GM12878 (cell line): ENCODE measurements at regions not wholly inside any gene's neighbourhood (a gene's known extent, or its start where the extent isn't known, plus 50 kb on each side); places are given as distances from the start of the nearest gene placed in this dataset.

Source experiments
- ATF2 ChIP-seq: IDR thresholded peaks from 2 replicates; pipeline ENCODE4 v1.6.1; 2012; ENCODE audit warnings: low read length, inconsistent platforms
- IKZF1 ChIP-seq: fragments of 450-650 bp; conservative IDR thresholded peaks from 2 replicates; pipeline ENCODE4 v1.6.1; 2017; ENCODE audit warnings: antibody characterized with exemption, mild to moderate bottlenecking
- MYB ChIP-seq: fragments of 150-350 bp; IDR thresholded peaks from 2 replicates; pipeline ENCODE4 v1.6.1; 2014; ENCODE audit warnings: mild to moderate bottlenecking, low read depth, low read length, borderline replicate concordance
- RELB ChIP-seq: fragments of 450-650 bp; IDR thresholded peaks from 2 replicates; pipeline ENCODE4 v1.6.1; 2017; ENCODE audit warnings: low read depth, mild to moderate bottlenecking, moderate library complexity
- TF ChIP-seq, protein P1 (sequence below): IDR thresholded peaks from 2 replicates; pipeline ENCODE4 v1.6.1; 2012; ENCODE audit warnings: mild to moderate bottlenecking, low read depth, low read length
- TF ChIP-seq, protein P2 (sequence below): fragments of 450-650 bp; IDR thresholded peaks from 2 replicates; pipeline ENCODE4 v1.6.1; 2018; ENCODE audit warnings: borderline replicate concordance, mild to moderate bottlenecking; ENCODE audit not compliant: partially characterized antibody

DNA sequence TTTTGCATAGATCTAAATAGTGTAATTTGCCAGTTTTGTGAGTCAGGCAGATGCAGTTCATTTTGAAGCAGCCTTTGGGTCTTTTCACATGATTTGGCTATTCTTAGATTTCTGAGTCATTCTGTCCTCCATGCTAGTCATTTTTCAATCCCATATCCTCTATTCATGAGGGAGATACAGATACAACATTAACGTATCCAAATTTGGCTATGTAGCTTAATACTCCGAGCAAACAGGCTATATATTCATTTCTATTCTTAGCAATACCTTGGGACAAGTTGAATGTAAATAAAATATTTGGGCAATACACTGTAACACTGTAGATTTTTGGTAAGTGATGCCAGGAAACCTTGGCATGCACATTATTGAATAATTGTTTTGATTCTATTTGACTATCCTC, 270.7 kb upstream of the PDE3A start (continued):
- TF ChIP-seq, protein P1, sequence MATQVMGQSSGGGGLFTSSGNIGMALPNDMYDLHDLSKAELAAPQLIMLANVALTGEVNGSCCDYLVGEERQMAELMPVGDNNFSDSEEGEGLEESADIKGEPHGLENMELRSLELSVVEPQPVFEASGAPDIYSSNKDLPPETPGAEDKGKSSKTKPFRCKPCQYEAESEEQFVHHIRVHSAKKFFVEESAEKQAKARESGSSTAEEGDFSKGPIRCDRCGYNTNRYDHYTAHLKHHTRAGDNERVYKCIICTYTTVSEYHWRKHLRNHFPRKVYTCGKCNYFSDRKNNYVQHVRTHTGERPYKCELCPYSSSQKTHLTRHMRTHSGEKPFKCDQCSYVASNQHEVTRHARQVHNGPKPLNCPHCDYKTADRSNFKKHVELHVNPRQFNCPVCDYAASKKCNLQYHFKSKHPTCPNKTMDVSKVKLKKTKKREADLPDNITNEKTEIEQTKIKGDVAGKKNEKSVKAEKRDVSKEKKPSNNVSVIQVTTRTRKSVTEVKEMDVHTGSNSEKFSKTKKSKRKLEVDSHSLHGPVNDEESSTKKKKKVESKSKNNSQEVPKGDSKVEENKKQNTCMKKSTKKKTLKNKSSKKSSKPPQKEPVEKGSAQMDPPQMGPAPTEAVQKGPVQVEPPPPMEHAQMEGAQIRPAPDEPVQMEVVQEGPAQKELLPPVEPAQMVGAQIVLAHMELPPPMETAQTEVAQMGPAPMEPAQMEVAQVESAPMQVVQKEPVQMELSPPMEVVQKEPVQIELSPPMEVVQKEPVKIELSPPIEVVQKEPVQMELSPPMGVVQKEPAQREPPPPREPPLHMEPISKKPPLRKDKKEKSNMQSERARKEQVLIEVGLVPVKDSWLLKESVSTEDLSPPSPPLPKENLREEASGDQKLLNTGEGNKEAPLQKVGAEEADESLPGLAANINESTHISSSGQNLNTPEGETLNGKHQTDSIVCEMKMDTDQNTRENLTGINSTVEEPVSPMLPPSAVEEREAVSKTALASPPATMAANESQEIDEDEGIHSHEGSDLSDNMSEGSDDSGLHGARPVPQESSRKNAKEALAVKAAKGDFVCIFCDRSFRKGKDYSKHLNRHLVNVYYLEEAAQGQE = no peak
- peak; percentile 65 for TF ChIP-seq IKZF1
- TF ChIP-seq, protein P2, sequence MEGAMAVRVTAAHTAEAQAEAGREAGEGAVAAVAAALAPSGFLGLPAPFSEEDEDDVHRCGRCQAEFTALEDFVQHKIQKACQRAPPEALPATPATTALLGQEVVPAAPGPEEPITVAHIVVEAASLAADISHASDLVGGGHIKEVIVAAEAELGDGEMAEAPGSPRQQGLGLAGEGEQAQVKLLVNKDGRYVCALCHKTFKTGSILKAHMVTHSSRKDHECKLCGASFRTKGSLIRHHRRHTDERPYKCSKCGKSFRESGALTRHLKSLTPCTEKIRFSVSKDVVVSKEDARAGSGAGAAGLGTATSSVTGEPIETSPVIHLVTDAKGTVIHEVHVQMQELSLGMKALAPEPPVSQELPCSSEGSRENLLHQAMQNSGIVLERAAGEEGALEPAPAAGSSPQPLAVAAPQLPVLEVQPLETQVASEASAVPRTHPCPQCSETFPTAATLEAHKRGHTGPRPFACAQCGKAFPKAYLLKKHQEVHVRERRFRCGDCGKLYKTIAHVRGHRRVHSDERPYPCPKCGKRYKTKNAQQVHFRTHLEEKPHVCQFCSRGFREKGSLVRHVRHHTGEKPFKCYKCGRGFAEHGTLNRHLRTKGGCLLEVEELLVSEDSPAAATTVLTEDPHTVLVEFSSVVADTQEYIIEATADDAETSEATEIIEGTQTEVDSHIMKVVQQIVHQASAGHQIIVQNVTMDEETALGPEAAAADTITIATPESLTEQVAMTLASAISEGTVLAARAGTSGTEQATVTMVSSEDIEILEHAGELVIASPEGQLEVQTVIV = no peak
- peak; percentile 60; the same call in 1 of the 2 replicates for TF ChIP-seq RELB
- TF ChIP-seq ATF2 = peak; percentile 71; the same call in 1 of the 2 replicates
- no peak for TF ChIP-seq MYB
